ENCODE measurements at regions not wholly inside any gene's neighbourhood (a gene's known extent, or its start where the extent isn't known, plus 50 kb on each side); places are given as distances from the start of the nearest gene placed in this dataset.
"Not testable (repeated sequence)": the region's sequence is repeated elsewhere in the genome, so short reads cannot be mapped to it uniquely, and the experiment has no call there.

DNA sequence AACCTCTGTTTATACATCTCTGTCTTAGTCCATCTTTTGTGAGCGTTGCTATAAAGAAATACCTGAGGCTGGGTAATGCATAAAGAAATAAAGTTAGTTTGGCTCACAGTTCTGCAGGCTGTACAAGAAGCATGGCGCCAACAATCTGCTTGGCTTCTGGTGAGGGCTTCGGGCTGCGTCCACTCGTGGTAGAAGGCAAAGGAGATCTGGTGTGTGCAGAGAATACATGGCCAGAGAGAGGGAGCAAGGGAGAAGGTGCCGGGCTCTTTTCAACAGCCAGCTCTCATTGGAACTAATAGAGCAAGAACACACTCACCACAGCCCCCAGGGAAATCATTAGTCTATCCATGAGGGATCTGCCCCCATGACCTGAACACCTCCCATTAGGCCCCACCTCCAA, 100.3 kb upstream of the SRSF6 start:
- Histone ChIP-seq H3K4me3 (ENCODE audit: low read depth, low read length) (no peak overlapping the region), H3K27me3 (ENCODE audit: control insufficient read depth, insufficient read depth, low read length) (no peaks in the 10 kb centered on the region; the same call in 1 of the 2 replicates), H3K36me3 (ENCODE audit: control insufficient read depth, insufficient read depth, low read length) (no peaks in the 10 kb centered on the region)
- TF ChIP-seq, protein P1, sequence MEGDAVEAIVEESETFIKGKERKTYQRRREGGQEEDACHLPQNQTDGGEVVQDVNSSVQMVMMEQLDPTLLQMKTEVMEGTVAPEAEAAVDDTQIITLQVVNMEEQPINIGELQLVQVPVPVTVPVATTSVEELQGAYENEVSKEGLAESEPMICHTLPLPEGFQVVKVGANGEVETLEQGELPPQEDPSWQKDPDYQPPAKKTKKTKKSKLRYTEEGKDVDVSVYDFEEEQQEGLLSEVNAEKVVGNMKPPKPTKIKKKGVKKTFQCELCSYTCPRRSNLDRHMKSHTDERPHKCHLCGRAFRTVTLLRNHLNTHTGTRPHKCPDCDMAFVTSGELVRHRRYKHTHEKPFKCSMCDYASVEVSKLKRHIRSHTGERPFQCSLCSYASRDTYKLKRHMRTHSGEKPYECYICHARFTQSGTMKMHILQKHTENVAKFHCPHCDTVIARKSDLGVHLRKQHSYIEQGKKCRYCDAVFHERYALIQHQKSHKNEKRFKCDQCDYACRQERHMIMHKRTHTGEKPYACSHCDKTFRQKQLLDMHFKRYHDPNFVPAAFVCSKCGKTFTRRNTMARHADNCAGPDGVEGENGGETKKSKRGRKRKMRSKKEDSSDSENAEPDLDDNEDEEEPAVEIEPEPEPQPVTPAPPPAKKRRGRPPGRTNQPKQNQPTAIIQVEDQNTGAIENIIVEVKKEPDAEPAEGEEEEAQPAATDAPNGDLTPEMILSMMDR (IDR thresholded peaks at IDR 0.05; ENCODE audit: insufficient read depth, low read depth, low read length): no peak
- CTCF ChIA-PET: no interaction called here
- DNase-seq (ENCODE audit: low read depth): no peak
- POLR2A ChIA-PET: no interaction called here

DNA sequence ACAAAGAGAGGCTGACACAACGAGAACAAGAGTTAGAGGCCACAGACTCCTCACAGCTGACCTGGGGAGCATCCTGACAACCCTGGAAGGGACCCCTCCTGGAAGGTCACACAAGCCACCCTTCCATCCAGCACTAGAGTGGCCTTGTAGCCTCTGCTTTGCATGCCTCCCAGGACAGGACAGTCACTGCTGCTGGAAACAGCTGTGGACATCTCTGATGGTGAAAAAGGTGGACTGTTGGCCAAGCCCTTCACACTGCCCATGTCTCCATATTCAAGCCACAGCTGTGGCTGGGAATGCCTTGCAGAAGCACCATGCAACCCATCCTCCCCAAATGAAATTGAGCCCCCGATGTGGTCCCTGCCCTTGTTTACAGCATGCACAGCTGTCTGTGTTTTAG, 102.1 kb upstream of the SRSF6 start:
- Histone ChIP-seq H3K36me3 (ENCODE audit: control insufficient read depth, insufficient read depth, low read length) (no peaks in the 10 kb centered on the region), H3K4me3 (ENCODE audit: low read depth, low read length) (no peak overlapping the region), H3K27me3 (ENCODE audit: control insufficient read depth, insufficient read depth, low read length) (no peaks in the 10 kb centered on the region; the same call in 1 of the 2 replicates)
- ChIA-PET CTCF (no interaction called here), POLR2A (no interaction called here)
- TF ChIP-seq, protein P1 (IDR thresholded peaks at IDR 0.05; ENCODE audit: insufficient read depth, low read depth, low read length): no peak
- DNase-seq (ENCODE audit: low read depth): no peak

DNA sequence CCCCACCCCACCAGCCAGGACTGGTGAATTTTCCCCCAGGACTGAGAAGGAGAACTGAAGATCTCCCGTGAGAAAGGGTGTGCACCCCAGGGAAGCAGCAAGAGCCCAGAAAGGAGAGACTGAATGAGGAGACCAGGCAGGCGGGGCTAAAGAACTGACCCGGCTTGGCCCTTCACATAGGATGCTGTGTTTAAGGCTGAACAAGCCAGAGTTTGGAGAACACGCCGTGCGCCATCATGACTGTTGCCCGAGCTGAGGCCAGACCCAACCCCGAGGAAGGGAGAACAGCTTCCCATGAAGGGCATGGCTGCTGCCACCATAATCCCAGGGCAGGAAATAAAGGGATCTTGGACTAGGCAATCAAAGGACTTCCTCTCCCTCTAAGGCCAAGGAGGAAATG, 104.7 kb upstream of the SRSF6 start:
- CTCF ChIA-PET: no interaction called here
- POLR2A ChIA-PET: no interaction called here
- DNase-seq (ENCODE audit: low read depth): no peak
- no peak overlapping the region for H3K4me3 ChIP-seq (ENCODE audit: low read depth, low read length)
- TF ChIP-seq, protein P1 (IDR thresholded peaks at IDR 0.05; ENCODE audit: insufficient read depth, low read depth, low read length): no peak
- H3K27me3 ChIP-seq (ENCODE audit: control insufficient read depth, insufficient read depth, low read length): peaks cover 1% of the 10 kb centered on the region
- H3K36me3 ChIP-seq (ENCODE audit: control insufficient read depth, insufficient read depth, low read length): no peaks in the 10 kb centered on the region

DNA sequence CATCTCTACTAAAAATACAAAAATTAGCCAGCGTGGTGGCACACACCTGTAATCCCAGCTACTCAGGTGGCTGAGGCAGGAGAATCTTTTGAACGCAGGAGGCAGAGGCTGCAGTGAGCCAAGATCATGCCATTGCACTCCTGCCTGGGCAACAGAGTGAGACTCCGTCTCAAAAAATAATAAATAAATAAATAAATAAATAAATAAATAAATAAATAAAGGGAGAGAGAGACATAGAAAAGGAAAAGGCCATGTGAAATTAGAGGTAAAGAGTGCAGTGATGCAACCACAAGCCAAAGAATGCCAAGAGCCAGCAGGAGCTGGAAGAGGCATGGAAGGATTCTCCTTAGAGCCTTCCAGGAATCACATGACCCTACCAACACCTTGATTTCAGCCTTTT, 107.0 kb upstream of the SRSF6 start:
- POLR2A ChIA-PET, CTCF ChIA-PET: not testable (repeated sequence)

DNA sequence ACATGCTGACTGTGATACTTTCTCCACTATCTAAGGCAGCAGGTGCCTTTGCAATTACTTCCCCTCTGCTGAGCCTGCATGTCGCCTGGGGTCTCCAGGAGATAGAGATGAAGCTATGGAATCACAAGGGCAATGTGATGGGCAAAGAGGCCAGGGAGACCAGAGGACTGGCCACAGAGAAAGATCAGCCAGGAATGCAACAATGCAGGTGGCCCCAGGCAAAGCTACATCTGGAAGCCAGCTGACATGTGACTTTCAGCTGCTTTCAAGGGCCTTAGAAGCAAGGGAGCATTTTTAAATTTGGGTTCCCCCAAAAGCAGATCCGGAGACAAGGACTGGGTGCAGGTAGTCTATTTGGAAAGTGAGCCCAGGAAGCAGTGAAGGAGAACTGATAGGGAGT, 107.9 kb upstream of the SRSF6 start:
- Histone ChIP-seq H3K4me3 (ENCODE audit: low read depth, low read length) (no peak overlapping the region), H3K27me3 (ENCODE audit: control insufficient read depth, insufficient read depth, low read length) (peaks cover 2% of the 10 kb centered on the region; the same call in 1 of the 2 replicates), H3K36me3 (ENCODE audit: control insufficient read depth, insufficient read depth, low read length) (no peaks in the 10 kb centered on the region)
- POLR2A ChIA-PET: no interaction called here
- DNase-seq (ENCODE audit: low read depth): no peak
- CTCF ChIA-PET: no interaction called here
- TF ChIP-seq, protein P1 (IDR thresholded peaks at IDR 0.05; ENCODE audit: insufficient read depth, low read depth, low read length): no peak

More for the DNA sequence above, 107.0 kb upstream of the SRSF6 start:
- DNase-seq (ENCODE audit: low read depth); H3K4me3 ChIP-seq (ENCODE audit: low read depth, low read length); H3K27me3 ChIP-seq (ENCODE audit: control insufficient read depth, insufficient read depth, low read length); H3K36me3 ChIP-seq (ENCODE audit: control insufficient read depth, insufficient read depth, low read length): not testable (repeated sequence)

DNA sequence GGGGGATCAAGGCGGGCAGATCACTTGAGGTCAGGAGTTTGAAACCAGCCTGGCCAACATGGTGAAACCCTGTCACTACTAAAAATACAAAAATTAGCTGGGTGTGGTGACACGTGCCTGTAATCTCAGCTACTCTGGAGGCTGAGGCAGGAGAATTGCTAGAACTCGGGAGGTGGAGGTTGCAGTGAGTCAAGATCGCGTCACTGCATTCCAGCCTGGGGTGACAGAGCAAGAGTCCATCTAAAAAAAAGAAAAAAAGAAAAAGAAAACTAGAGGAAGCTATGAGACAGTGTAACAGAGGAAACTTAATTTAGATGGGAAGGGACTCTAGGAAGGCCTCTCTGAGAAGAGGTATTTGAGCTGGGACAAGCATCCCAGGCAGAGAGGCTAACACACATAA, 109.9 kb upstream of the SRSF6 start:
- H3K27me3 ChIP-seq (ENCODE audit: control insufficient read depth, insufficient read depth, low read length); H3K36me3 ChIP-seq (ENCODE audit: control insufficient read depth, insufficient read depth, low read length); H3K4me3 ChIP-seq (ENCODE audit: low read depth, low read length); DNase-seq (ENCODE audit: low read depth); POLR2A ChIA-PET: not testable (repeated sequence)
- CTCF ChIA-PET: interaction anchor here (0.7 kb wide), 1 partner anchor 726 kb away, joined by 3 read pairs; no protein-coding TSS in a partner anchor
